SU-DHL-6 (cell line): ENCODE measurements at regions not wholly inside any gene's neighbourhood (a gene's known extent, or its start where the extent isn't known, plus 50 kb on each side); places are given as distances from the start of the nearest gene placed in this dataset.

Source experiments
- H2AFZ ChIP-seq: fragments of 200-600 bp; sonication (generic); 2 replicates; pipeline ENCODE4 v1.6.1; 2014; ENCODE audit warnings: low read depth, mild to moderate bottlenecking, moderate library complexity, mixed read lengths, antibody characterized with exemption, low read length; ENCODE audit not compliant: severe bottlenecking
- H3F3A ChIP-seq: fragments of 200-600 bp; shearing (Covaris generic); 2 replicates; pipeline ENCODE4 v1.6.0; 2016; ENCODE audit warnings: antibody characterized with exemption, mild to moderate bottlenecking; ENCODE audit not compliant: insufficient read depth
- H3K27ac ChIP-seq: fragments of 200-600 bp; sonication (generic); 2 replicates; pipeline ENCODE4 v1.5.1; 2016; ENCODE audit warnings: low read depth, mild to moderate bottlenecking, low read length, moderate library complexity, mixed read lengths
- H3K27me3 ChIP-seq: fragments of 200-600 bp; sonication (generic), shearing (Covaris generic); 2 replicates; pipeline ENCODE4 v1.6.0; 2014; ENCODE audit warnings: mild to moderate bottlenecking, low read length
- H3K36me3 ChIP-seq: fragments of 200-600 bp; sonication (generic); 2 replicates; pipeline ENCODE4 v1.6.1; 2014; ENCODE audit warnings: mild to moderate bottlenecking, low read length, mixed read lengths
- H3K4me2 ChIP-seq: fragments of 300-600, 200-600 bp; shearing (Covaris generic), sonication (generic); 2 replicates; pipeline ENCODE4 v1.6.0; 2014; ENCODE audit warnings: low read length, low read depth, mild to moderate bottlenecking; ENCODE audit not compliant: poor library complexity, severe bottlenecking
- H3K4me3 ChIP-seq: fragments of 200-600 bp; sonication (generic); 2 replicates; pipeline ENCODE4 v1.5.1; 2014; ENCODE audit warnings: antibody characterized with exemption, low read length, mild to moderate bottlenecking, mixed read lengths; ENCODE audit not compliant: insufficient read depth, poor library complexity, severe bottlenecking
- H3K79me2 ChIP-seq: fragments of 200-600 bp; sonication (generic); 2 replicates; pipeline ENCODE4 v1.6.1; 2014; ENCODE audit warnings: mild to moderate bottlenecking, low read length, moderate library complexity; ENCODE audit not compliant: insufficient read depth
- H3K9ac ChIP-seq: fragments of 200-600 bp; sonication (generic); 2 replicates; pipeline ENCODE4 v1.7.0; 2014; ENCODE audit warnings: mild to moderate bottlenecking, low read length
- H3K9me2 ChIP-seq: fragments of 200-600 bp; sonication (generic); replicated peaks from 2 replicates; pipeline ENCODE4 v1.6.1; 2014; ENCODE audit warnings: low read length; ENCODE audit not compliant: insufficient read depth
- H3K9me3 ChIP-seq: fragments of 200-600 bp; sonication (generic); 2 replicates; pipeline ENCODE4 v1.6.1; 2014; ENCODE audit warnings: low read length, mixed read lengths; ENCODE audit not compliant: insufficient read depth
- H4K20me1 ChIP-seq: fragments of 200-600 bp; sonication (generic); 2 replicates; pipeline ENCODE4 v1.6.1; 2014; ENCODE audit warnings: low read depth, mild to moderate bottlenecking, antibody characterized with exemption, low read length, moderate library complexity, mixed read lengths
- CTCF ChIP-seq: fragments of 200-600 bp; sonication (generic); IDR thresholded peaks from one replicate; pipeline ENCODE4 v1.5.1; 2017; ENCODE audit warnings: antibody characterized with exemption, mild to moderate bottlenecking, low read length, moderate library complexity; ENCODE audit not compliant: insufficient read depth, poor library complexity, severe bottlenecking
- EZH2phosphoT487 ChIP-seq: fragments of 200-600 bp; sonication (generic), shearing (Covaris generic); conservative IDR thresholded peaks from 2 replicates; pipeline ENCODE4 v1.6.1; 2018; ENCODE audit warnings: mild to moderate bottlenecking, antibody characterized with exemption, low read length, moderate library complexity, mixed read lengths

DNA sequence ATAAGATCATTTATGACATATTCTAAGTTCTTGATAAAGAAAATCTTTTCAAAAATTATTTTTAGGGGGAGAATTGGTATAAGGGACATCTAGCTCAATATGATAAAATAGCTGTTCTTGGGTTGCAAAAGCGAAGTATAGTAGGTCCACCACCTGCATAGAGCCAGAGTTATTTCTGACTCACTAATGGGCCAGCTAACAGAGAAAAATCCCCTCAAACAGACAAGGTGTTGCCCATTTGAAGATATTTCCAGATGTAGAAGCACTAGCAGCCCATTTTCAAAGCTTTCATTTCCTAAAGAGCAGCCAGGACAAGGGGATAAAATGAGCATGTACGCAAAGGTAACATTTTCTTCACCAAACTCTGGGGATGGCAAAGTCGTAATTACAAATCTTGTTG, 165.7 kb upstream of the FN1 start:
- TF ChIP-seq CTCF (no peak), EZH2phosphoT487 (no peak)
- Histone ChIP-seq H2AFZ (no peak overlapping the region), H3K9me2 (no peaks in the 10 kb centered on the region), H3K9me3 (no peaks in the 10 kb centered on the region), H3K4me2 (no peak overlapping the region), H3K79me2 (no peaks in the 10 kb centered on the region), H3K4me3 (no peak overlapping the region), H3K36me3 (no peaks in the 10 kb centered on the region), H3K27ac (no peak overlapping the region), H4K20me1 (no peaks in the 10 kb centered on the region), H3K9ac (no peak overlapping the region), H3K27me3 (no peaks in the 10 kb centered on the region), H3F3A (no peaks in the 10 kb centered on the region)

GRCh38 chr2:215598376-215598975, 162.6 kb upstream of the FN1 start:
- Histone ChIP-seq H3K4me2 (no peak overlapping the region), H3K27ac (no peak overlapping the region), H2AFZ (no peak overlapping the region), H3K27me3 (no peaks in the 10 kb centered on the region), H3K9me2 (no peaks in the 10 kb centered on the region), H3K4me3 (no peak overlapping the region), H3K9me3 (no peaks in the 10 kb centered on the region), H3K79me2 (no peaks in the 10 kb centered on the region), H3K9ac (no peak overlapping the region), H3F3A (no peaks in the 10 kb centered on the region), H3K36me3 (no peaks in the 10 kb centered on the region), H4K20me1 (no peaks in the 10 kb centered on the region)
- no peak for TF ChIP-seq CTCF
- no peak for TF ChIP-seq EZH2phosphoT487

- no peaks in the 10 kb centered on the region for H3K36me3 ChIP-seq
- no peak overlapping the region for H3K4me3 ChIP-seq
- H2AFZ ChIP-seq = no peak overlapping the region
- H3K27me3 ChIP-seq = no peaks in the 10 kb centered on the region
- no peaks in the 10 kb centered on the region for H3K79me2 ChIP-seq
- H4K20me1 ChIP-seq = no peaks in the 10 kb centered on the region
- H3K27ac ChIP-seq = no peak overlapping the region
- H3K9me3 ChIP-seq = no peaks in the 10 kb centered on the region
- no peak overlapping the region for H3K9ac ChIP-seq
- H3K9me2 ChIP-seq = no peaks in the 10 kb centered on the region
- TF ChIP-seq EZH2phosphoT487 = no peak
- TF ChIP-seq CTCF = no peak
- no peaks in the 10 kb centered on the region for H3F3A ChIP-seq
- no peak overlapping the region for H3K4me2 ChIP-seq
These were observed 161.7 kb upstream of the FN1 start for GRCh38 chr2:215597577-215597976.
